ENCODE measurements at regions not wholly inside any gene's neighbourhood (a gene's known extent, or its start where the extent isn't known, plus 50 kb on each side); places are given as distances from the start of the nearest gene placed in this dataset.

GRCh38 chr9:2346277-2346913 lies 275.2 kb upstream of the VLDLR start:
- DNase-seq (ENCODE audit: low read depth in 3 of 3, low spot score in 2 of 3) = no peak

- no peak for DNase-seq (ENCODE audit: low read depth in 3 of 3, low spot score in 2 of 3)
Observed at GRCh38 chr9:2351324-2351723, 270.3 kb upstream of the VLDLR start.

GRCh38 chr9:2354216-2354615 lies 267.4 kb upstream of the VLDLR start:
- no peak for DNase-seq (ENCODE audit: low read depth in 3 of 3, low spot score in 2 of 3)

GRCh38 chr9:2354856-2355696 lies 266.5 kb upstream of the VLDLR start:
- DNase-seq (ENCODE audit: low read depth in 3 of 3, low spot score in 2 of 3) = no peak

GRCh38 chr9:2355697-2355983 lies 265.9 kb upstream of the VLDLR start:
- no peak for DNase-seq (ENCODE audit: low read depth in 3 of 3, low spot score in 2 of 3)

- no peak for DNase-seq (ENCODE audit: low read depth in 3 of 3, low spot score in 2 of 3)
Observed at GRCh38 chr9:2356041-2356790, 265.4 kb upstream of the VLDLR start.

- no peak for DNase-seq (ENCODE audit: low read depth in 3 of 3, low spot score in 2 of 3)
Observed at GRCh38 chr9:2359891-2360471, 261.6 kb upstream of the VLDLR start.

- no peak for DNase-seq (ENCODE audit: low read depth in 3 of 3, low spot score in 2 of 3)
Observed at GRCh38 chr9:2362150-2362549, 259.4 kb upstream of the VLDLR start.

GRCh38 chr9:2363138-2363745 lies 258.3 kb upstream of the VLDLR start:
- DNase-seq (ENCODE audit: low read depth in 3 of 3, low spot score in 2 of 3) = no peak

GRCh38 chr9:2363781-2364180 lies 257.8 kb upstream of the VLDLR start:
- no peak for DNase-seq (ENCODE audit: low read depth in 3 of 3, low spot score in 2 of 3)

GRCh38 chr9:2367970-2368369 lies 253.6 kb upstream of the VLDLR start:
- DNase-seq (ENCODE audit: low read depth in 3 of 3, low spot score in 2 of 3) = no peak

GRCh38 chr9:2373648-2374047 lies 247.9 kb upstream of the VLDLR start:
- DNase-seq (ENCODE audit: low read depth in 3 of 3, low spot score in 2 of 3) = no peak

GRCh38 chr9:2375114-2375513 lies 246.5 kb upstream of the VLDLR start:
- DNase-seq (ENCODE audit: low read depth in 3 of 3, low spot score in 2 of 3) = no peak

- no peak for DNase-seq (ENCODE audit: low read depth in 3 of 3, low spot score in 2 of 3)
Observed at GRCh38 chr9:2377117-2377516, 244.5 kb upstream of the VLDLR start.

GRCh38 chr9:2377834-2378233 lies 243.8 kb upstream of the VLDLR start:
- no peak for DNase-seq (ENCODE audit: low read depth in 3 of 3, low spot score in 2 of 3)

GRCh38 chr9:2378266-2378665 lies 243.3 kb upstream of the VLDLR start:
- no peak for DNase-seq (ENCODE audit: low read depth in 3 of 3, low spot score in 2 of 3)

- DNase-seq (ENCODE audit: low read depth in 3 of 3, low spot score in 2 of 3) = no peak
Observed at GRCh38 chr9:2378816-2379215, 242.8 kb upstream of the VLDLR start.

GRCh38 chr9:2384741-2385140 lies 236.8 kb upstream of the VLDLR start:
- DNase-seq (ENCODE audit: low read depth in 3 of 3, low spot score in 2 of 3) = no peak

- DNase-seq (ENCODE audit: low read depth in 3 of 3, low spot score in 2 of 3) = no peak
Observed at GRCh38 chr9:2385746-2386145, 235.8 kb upstream of the VLDLR start.

- no peak for DNase-seq (ENCODE audit: low read depth in 3 of 3, low spot score in 2 of 3)
Observed at GRCh38 chr9:2386566-2386965, 235.0 kb upstream of the VLDLR start.

- no peak for DNase-seq (ENCODE audit: low read depth in 3 of 3, low spot score in 2 of 3)
Observed at GRCh38 chr9:2387166-2387565, 234.4 kb upstream of the VLDLR start.

All from right renal cortex interstitium (tissue), 3 donors.